B cell (primary cell): ENCODE measurements at regions not wholly inside any gene's neighbourhood (a gene's known extent, or its start where the extent isn't known, plus 50 kb on each side); places are given as distances from the start of the nearest gene placed in this dataset.

Experiments
- ATAC-seq: fragments of 200-7000 bp; cut with Tn5 transposase; one replicate; pipeline ENCODE4 v1.10.0; 2021; ENCODE audit warnings: low read depth, mild to moderate bottlenecking, moderate number of reproducible peaks, moderate library complexity
- CTCF ChIA-PET: fragments of 350-600 bp; sonication (Branson Sonifier 250); formaldehyde crosslinking; loops from one replicate; lab custom pipeline; 2021; ENCODE audit warnings: antibody characterized with exemption, inconsistent platforms; lab: Charles Lee
- POLR2A ChIA-PET: fragments of 350-600 bp; sonication (Branson Sonifier 250); formaldehyde crosslinking; loops from one replicate; lab custom pipeline; 2021; ENCODE audit warnings: antibody characterized with exemption; lab: Charles Lee
- DNase-seq: peaks from one replicate; pipeline ENCODE4 v3.0.0; 2013
- H2AFZ ChIP-seq: 2 replicates; pipeline ENCODE4 v1.6.1; 2012; ENCODE audit warnings: mild to moderate bottlenecking, low read depth, low read length; ENCODE audit not compliant: insufficient read depth, poor library complexity, severe bottlenecking
- H3K27ac ChIP-seq, 2 donors: 1 replicate in 1 of 2; 2 replicates in 1 of 2; pipeline ENCODE4 v1.5.1; 2012 to 2013; ENCODE audit warnings: low read length in 2 of 2, mild to moderate bottlenecking in 2 of 2, moderate library complexity in 1 of 2
- H3K27me3 ChIP-seq, 4 experiments: fragments of 200-600 bp in 1 of 4; sonication (generic) in 1 of 4; replicated peaks in 1 of 4; 1 replicate in 2 of 4; 2 replicates in 2 of 4; pipeline versions ENCODE4 v1.6.1 to v1.7.0; 2013 to 2016; ENCODE audit warnings: low read length in 3 of 4, mild to moderate bottlenecking in 2 of 4, mixed read lengths in 1 of 4, moderate library complexity in 1 of 4; ENCODE audit not compliant: insufficient read depth in 4 of 4, control insufficient read depth in 3 of 4; ENCODE audit errors: control extremely low read depth in 1 of 4
- H3K36me3 ChIP-seq, 2 experiments: replicated peaks in 1 of 2; 1 replicate in 1 of 2; 2 replicates in 1 of 2; pipeline versions ENCODE4 v1.6.1 to v1.7.1; 2013; ENCODE audit warnings: low read length in 1 of 2; ENCODE audit not compliant: insufficient read depth in 2 of 2, control insufficient read depth in 1 of 2; ENCODE audit errors: control extremely low read depth in 1 of 2, extremely low read depth in 1 of 2
- H3K4me1 ChIP-seq, 2 donors: fragments of 200-600 bp in 1 of 2; sonication (generic) in 1 of 2; 1 replicate in 1 of 2; 2 replicates in 1 of 2; pipeline versions ENCODE4 v1.5.1 to v1.6.1; 2013 to 2017; ENCODE audit warnings: low read length in 2 of 2; ENCODE audit not compliant: control insufficient read depth in 2 of 2, insufficient read depth in 2 of 2
- H3K4me2 ChIP-seq: replicated peaks from 2 replicates; pipeline ENCODE3; 2012; ENCODE audit warnings: mild to moderate bottlenecking, low read depth, low read length; ENCODE audit not compliant: poor library complexity, severe bottlenecking
- H3K4me3 ChIP-seq, 5 experiments: fragments of 200-600 bp in 1 of 5; sonication (generic) in 1 of 5; 1 replicate in 3 of 5; 2 replicates in 2 of 5; pipeline versions ENCODE4 v1.5.1 to v1.7.0; 2011 to 2016; ENCODE audit warnings: low read length in 4 of 5, mild to moderate bottlenecking in 4 of 5, low read depth in 2 of 5, control low read depth in 1 of 5, moderate library complexity in 1 of 5; ENCODE audit not compliant: insufficient read depth in 1 of 5; ENCODE audit errors: control extremely low read depth in 1 of 5, extremely low read depth in 1 of 5
- H3K79me2 ChIP-seq: fragments of 200-600 bp; sonication (generic); one replicate; pipeline ENCODE4 v1.6.0; 2016; ENCODE audit warnings: low read length; ENCODE audit not compliant: control insufficient read depth, insufficient read depth
- H3K9ac ChIP-seq: fragments of 200-600 bp; sonication (generic); 2 replicates; pipeline ENCODE4 v1.6.1; 2017; ENCODE audit warnings: mild to moderate bottlenecking, low read length, moderate library complexity
- H3K9me3 ChIP-seq, 3 donors: one replicate each; pipeline versions ENCODE4 v1.6.1 to v1.7.1; 2013; ENCODE audit warnings: low read length in 2 of 3; ENCODE audit not compliant: control insufficient read depth in 2 of 3, insufficient read depth in 1 of 3; ENCODE audit errors: control extremely low read depth in 1 of 3
- H4K20me1 ChIP-seq: 2 replicates; pipeline ENCODE4 v1.6.0; 2012; ENCODE audit warnings: mild to moderate bottlenecking, low read length; ENCODE audit not compliant: insufficient read depth, control insufficient read depth, poor library complexity, severe bottlenecking
- H3K27ac Mint-ChIP-seq: one replicate; pipeline ENCODE4 v1.8.0; 2021; ENCODE audit warnings: mixed read lengths
- H3K27me3 Mint-ChIP-seq: one replicate; pipeline ENCODE4 v1.8.0; 2021; ENCODE audit warnings: mixed read lengths
- H3K4me1 Mint-ChIP-seq: one replicate; pipeline ENCODE4 v1.8.0; 2021; ENCODE audit warnings: mixed read lengths
- H3K4me3 Mint-ChIP-seq: one replicate; pipeline ENCODE4 v1.8.0; 2021; ENCODE audit warnings: mixed read lengths
- H3K9me3 Mint-ChIP-seq: one replicate; pipeline ENCODE4 v1.8.0; 2022; ENCODE audit warnings: mixed read lengths; ENCODE audit not compliant: insufficient read depth
- CTCF ChIP-seq: fragments of 200-600 bp; IDR thresholded peaks from one replicate; pipeline ENCODE4 v1.8.0; 2022; ENCODE audit warnings: antibody characterized with exemption, mild to moderate bottlenecking
- EZH2 ChIP-seq: IDR thresholded peaks from 2 replicates; pipeline ENCODE4 v1.6.1; 2012; ENCODE audit warnings: borderline replicate concordance, low read depth, mild to moderate bottlenecking, moderate library complexity, low read length; ENCODE audit not compliant: insufficient read depth, poor library complexity, severe bottlenecking
- WGBS: methylation state at CpG from one replicate; pipeline ENCODE4 v1.1.5; 2013; ENCODE audit warnings: missing lambda C conversion rate; ENCODE audit not compliant: insufficient coverage; 5-methylcytosine and 5-hydroxymethylcytosine counted together
- intact Hi-C: fragments of 100-400 bp; cut with micrococcal nuclease; formaldehyde crosslinking; loops from one replicate; pipeline ENCODE4 v1.10.0; 2022

- H3K9me3 ChIP-seq = no peaks in the 10 kb centered on the region
- no peaks in the 10 kb centered on the region for H3K79me2 ChIP-seq
- Mint-ChIP-seq H3K4me3 (no peak overlapping the region), H3K4me1 (no peaks in the 10 kb centered on the region), H3K27me3 (peaks cover 32% of the 10 kb centered on the region), H3K27ac (no peak overlapping the region), H3K9me3 (no peaks in the 10 kb centered on the region)
- H4K20me1 ChIP-seq = no peaks in the 10 kb centered on the region
- no peaks in the 10 kb centered on the region for H3K36me3 ChIP-seq
- H2AFZ ChIP-seq = no peak overlapping the region
- DNase-seq (no peak), ATAC-seq (no peak)
- intact Hi-C loops = no loop called here
- H3K27ac ChIP-seq = no peak overlapping the region
- ChIA-PET POLR2A (no interaction called here), CTCF (no interaction called here)
- TF ChIP-seq CTCF = no peak
- TF ChIP-seq EZH2 = no peak
- no peak overlapping the region for H3K4me2 ChIP-seq
- H3K9ac ChIP-seq = no peak overlapping the region
- no peak overlapping the region for H3K4me3 ChIP-seq
- 100% methylated on average over 2 of the region's 4 CpGs for WGBS
- peaks cover 0 to 6% (median 2%) of the 10 kb centered on the region in 4 experiments for H3K27me3 ChIP-seq
- H3K4me1 ChIP-seq = no peaks in the 10 kb centered on the region
These were observed 104.7 kb downstream of the EVX1 start for GRCh38 chr7:27347276-27347640.

- no peaks in the 10 kb centered on the region for H3K9me3 ChIP-seq
- TF ChIP-seq CTCF (no peak), EZH2 (no peak)
- no peaks in the 10 kb centered on the region for H4K20me1 ChIP-seq
- ChIA-PET CTCF (no interaction called here), POLR2A (no interaction called here)
- Mint-ChIP-seq H3K9me3 (no peaks in the 10 kb centered on the region), H3K27ac (no peak overlapping the region), H3K4me1 (no peaks in the 10 kb centered on the region), H3K27me3 (peaks cover 37% of the 10 kb centered on the region), H3K4me3 (no peak overlapping the region)
- intact Hi-C loops = no loop called here
- no peak overlapping the region for H3K9ac ChIP-seq
- ATAC-seq (no peak), DNase-seq (no peak)
- no peak overlapping the region for H3K27ac ChIP-seq
- H3K27me3 ChIP-seq = peaks cover 0 to 6% (median 2%) of the 10 kb centered on the region in 4 experiments
- no peaks in the 10 kb centered on the region for H3K79me2 ChIP-seq
- no peaks in the 10 kb centered on the region for H3K4me1 ChIP-seq
- 100% methylated on average over 1 of the region's 2 CpGs for WGBS
- H2AFZ ChIP-seq = no peak overlapping the region
- H3K36me3 ChIP-seq = no peaks in the 10 kb centered on the region
- H3K4me3 ChIP-seq = no peak overlapping the region
- H3K4me2 ChIP-seq = no peak overlapping the region
These were observed 107.0 kb downstream of the EVX1 start for GRCh38 chr7:27349621-27350020.
